NCI-H1105 treated with DMSO at 0.1 percent for 48 hours (cell line): ENCODE measurements at regions not wholly inside any gene's neighbourhood (a gene's known extent, or its start where the extent isn't known, plus 50 kb on each side); places are given as distances from the start of the nearest gene placed in this dataset.

Experiments used
- DNase-seq: peaks from one replicate; lab custom pipeline; 2025; lab: John Stamatoyannopoulos, UW

GRCh38 chrX:10818651-10819050 lies 198.3 kb upstream of the MID1 start:
- no peak for DNase-seq

- DNase-seq, result no peak
These were observed 199.6 kb upstream of the MID1 start for GRCh38 chrX:10819973-10820372.

DNA sequence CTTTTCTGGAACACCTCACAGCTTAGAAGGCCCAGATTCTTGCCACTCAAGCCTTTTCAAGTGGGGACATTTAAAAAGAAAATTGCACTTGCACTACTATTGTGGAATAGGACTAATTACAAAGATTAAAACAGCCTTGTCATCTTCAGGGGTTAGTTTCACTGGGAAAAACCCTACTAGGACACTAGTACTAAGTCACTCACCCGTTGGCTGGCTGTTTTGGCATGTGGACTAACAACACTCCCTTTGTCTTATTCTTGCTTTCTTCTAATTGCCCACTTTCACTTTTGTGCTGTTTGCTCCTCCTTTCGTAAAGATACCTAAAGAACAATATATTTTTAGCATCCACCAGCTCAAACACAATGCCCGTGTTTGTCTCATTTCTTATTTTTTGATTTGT lies 200.9 kb upstream of the MID1 start:
- DNase-seq, result no peak

DNA sequence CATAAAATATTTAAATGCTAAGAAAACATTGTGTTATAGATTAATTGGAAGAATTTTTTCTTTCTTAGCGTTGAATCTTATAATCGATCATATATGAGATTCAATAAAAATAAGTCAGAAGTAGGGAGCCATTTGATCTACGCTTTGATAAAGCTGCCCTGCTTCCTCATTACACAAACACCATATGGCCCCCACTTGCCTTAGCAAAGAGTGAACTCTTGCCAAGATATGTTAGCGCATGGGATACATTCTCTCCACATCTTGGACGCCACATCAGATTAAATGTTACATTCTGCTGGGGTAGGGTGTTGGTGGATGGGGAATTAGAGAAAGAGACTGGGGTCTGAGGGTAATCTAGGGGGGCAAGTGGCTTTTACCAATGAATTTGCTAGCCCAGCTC lies 207.7 kb upstream of the MID1 start:
- DNase-seq, result peak; percentile 7

GRCh38 chrX:10828640-10829039 lies 208.3 kb upstream of the MID1 start:
- peak; percentile 86 for DNase-seq

DNA sequence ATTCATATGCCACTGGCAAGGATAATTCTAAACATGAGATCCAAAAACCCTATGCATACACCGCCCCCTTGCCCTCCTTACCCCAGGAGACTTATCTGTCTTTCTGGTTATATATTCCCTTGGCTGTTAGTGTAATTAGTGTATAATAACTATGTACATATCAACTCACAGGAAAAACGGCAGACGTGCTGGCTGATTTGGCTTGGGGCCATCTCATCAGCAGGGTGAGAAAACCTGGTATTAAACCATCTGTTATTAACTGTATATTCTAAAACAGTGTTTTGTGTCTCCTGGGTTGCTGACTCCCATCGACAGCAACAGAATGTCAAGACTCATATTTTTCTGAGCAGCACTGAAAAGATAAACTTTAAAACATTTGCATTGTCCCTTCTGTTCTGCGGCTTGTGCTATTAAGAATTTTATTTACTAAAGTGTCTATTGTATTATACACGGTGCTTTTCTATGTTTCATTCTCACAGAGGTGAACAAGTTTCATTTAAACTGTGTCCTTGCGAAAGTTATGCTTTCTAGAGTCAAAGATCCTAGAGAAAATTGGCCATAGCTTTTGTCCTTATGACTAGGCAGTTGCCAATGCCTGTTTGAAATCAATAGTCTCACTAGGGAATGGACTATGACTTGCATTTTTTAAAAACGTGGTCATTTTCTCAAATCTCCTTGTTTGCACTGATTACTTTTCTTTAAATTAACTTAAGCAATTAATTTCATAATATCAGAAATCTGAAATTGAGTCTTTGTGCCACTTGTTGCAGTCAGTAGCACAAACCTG lies 211.5 kb upstream of the MID1 start:
- peak; percentile 82 for DNase-seq

GRCh38 chrX:10833299-10834169 lies 213.1 kb upstream of the MID1 start:
- no peak for DNase-seq

DNA sequence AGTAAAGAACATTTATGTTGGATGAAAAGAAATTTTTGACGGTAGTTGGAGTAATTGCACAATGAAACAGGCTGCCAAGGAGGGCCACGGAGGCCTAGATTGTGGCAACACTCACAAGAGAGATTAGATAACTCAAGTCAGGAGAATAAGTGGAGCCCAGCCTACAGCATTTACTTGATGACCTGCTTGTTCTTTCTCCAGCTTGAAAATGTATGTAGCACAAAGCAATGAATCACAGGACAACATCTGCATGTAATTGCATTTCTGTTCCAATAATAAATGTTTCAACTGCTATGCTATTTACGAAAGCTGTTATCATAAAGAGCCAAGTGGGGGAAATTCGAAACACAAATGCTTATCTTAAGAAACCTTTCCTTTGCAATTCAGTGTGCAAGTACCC lies 221.2 kb upstream of the MID1 start:
- no peak for DNase-seq

DNA sequence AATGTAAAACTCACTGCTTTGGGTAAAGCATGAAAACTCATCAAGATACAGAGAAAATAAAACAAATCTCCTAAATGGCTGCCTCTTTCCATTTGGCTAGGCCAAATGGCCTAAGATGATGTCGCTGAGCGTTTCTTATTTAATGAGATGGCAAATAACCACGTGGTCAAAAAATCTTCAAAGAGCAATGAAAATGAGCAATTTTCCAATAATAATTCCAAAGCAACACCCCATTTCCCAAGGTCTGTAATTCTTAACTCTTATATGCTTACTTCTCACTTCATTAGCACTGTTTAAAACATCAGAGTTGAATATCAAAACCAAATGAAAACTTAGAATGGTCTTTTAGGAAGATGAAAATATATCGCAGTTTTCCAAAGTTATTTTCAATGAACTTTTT lies 222.3 kb upstream of the MID1 start:
- DNase-seq, result no peak

DNA sequence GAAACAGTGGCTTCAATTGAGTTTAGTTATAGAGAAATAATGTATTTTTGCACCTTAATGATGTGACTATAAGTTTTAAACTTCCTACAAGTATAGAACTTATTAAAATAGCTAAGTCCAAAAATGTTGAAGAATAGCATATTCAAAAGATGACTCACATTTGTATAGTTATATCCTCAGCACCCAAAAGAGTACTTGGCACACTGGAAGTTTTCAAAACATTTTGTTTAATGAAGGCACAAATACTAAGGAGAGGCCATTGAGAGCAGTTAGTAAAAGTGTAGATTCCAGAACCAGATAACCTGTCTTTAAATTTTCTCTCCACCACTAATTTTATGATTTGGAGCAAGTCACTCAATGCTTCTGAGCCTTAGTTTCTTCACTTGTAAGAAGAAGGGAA lies 226.9 kb upstream of the MID1 start:
- DNase-seq, result no peak

- DNase-seq, result no peak
These were observed 231.4 kb upstream of the MID1 start for GRCh38 chrX:10851809-10852208.

DNA sequence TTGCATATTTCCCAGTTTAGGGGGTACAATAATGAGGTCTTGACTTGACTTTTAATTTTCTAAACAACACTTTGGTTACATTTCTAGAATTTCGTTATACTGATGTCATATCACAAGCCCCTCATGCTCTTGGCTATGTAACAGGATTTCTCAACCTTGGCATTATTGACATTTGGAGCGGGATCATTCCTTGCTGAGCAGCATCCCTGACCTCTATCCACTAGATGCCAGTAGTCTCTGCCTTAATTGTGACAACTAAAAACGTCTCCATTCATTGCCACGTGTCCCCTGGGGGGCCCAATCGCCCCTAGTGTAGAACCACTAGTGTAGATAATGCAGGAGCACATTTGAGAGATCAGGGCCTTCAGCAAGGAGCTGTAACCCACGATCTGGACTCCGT lies 234.2 kb upstream of the MID1 start:
- DNase-seq, result no peak

DNA sequence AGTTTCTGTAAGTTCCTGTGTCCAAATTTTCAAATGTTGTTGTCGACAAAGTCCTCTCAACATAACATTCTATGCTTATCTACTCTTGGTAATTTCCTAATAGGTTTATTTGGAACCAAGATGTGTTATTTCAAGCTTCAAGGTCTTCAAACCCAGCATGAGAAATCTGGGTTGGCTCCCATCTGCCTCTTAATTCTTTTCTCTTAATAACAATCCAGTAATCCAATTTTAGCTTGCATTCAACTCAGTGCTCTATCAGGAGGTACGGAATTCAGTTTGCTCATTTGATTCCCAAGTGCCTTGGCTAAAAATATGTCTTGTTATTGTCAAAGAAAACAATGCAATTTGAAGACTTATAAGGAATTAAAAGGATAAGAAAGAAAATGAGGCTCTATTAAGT lies 235.5 kb upstream of the MID1 start:
- DNase-seq, result no peak

DNA sequence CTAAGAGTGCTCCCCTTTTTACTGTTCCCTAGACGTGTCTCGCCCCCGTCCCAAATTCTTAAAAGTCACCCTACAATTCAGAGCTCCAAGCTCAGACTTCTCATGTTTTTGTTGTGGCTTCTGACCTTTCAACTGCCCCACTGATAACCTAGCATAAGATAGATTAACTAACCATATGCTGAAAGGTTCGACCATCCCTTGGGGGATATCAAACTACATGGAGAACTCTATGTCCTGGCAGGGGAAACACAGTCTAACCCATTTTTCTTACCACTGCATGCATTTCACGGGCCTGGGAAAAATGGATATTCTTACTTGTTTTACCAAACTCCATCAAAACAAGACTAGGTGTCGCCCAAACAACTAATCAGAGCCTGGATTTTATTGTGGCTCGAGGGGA lies 236.4 kb upstream of the MID1 start:
- DNase-seq, result no peak

- no peak for DNase-seq
These were observed 239.0 kb upstream of the MID1 start for GRCh38 chrX:10859353-10859752.

DNA sequence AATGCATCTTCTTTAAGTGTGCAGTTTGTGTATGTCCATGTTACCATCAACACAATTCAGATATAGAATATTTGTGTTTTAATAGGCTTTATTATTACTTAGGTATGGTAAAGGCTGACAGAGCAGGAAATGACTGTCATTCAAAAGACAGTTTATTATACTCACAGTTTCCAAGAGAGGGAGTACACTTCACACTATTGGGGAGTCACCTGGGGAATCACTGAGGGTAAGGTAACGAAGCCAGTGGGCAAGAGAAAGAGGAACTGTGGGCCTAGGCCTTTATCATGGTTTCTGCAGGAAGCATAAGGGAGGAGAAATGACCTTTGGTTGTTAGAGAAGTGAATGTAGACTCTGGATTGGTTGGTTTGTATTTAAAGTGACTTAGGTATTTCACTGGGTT lies 235.1 kb upstream of the HCCS start:
- DNase-seq, result no peak

- DNase-seq, result no peak
These were observed 228.6 kb upstream of the HCCS start for GRCh38 chrX:10882484-10882883.

DNA sequence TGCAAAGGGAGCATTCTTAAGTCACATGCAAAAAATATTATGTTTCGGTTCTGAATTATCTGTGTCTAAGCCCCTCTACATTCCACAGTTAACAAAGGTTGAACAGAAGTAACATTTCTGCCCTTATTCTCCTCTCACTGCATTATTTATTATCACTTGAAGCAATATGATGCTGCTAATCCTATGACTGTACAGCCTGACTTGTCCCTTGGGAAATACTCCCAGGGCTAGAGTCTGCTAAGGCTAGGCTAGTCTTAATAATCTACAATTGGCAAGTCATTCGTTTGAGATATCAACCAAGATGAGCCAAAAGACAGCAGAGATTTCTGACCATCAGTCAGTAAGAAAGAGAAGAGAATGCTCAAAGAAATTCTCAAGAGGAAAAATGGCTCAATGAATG lies 226.9 kb upstream of the HCCS start:
- DNase-seq, result no peak

DNA sequence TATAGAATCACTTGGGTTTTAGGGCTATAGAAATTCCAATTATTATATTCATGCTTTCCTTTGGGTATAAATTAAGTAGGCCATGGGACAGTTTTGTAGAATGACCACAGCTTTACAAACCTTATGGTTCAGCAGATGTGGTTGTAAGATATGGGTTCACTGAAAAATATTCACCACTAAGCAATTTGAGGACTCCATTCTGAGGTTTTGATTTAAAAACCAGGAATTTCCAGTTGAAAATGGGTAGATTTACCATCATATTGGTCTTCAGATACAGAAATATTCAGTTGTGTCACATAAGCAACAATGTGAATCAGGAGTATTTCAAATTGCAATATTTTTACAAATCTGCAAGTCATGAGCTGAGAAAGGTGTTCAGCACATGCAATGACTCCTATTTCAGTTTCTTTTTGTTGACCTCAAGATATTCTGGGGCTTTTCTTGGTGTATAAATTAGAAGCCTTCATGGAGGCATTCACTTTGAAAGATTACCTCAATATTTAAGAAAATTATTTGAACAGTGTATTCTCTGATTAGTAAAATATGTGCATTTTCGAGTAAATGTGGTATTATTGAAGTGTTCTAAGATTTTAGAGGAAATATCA lies 218.4 kb upstream of the HCCS start:
- no peak for DNase-seq

- no peak for DNase-seq
These were observed 217.8 kb upstream of the HCCS start for GRCh38 chrX:10893366-10893765.

- DNase-seq, result no peak
These were observed 217.2 kb upstream of the HCCS start for GRCh38 chrX:10893976-10894375.

GRCh38 chrX:10897768-10898167 lies 213.4 kb upstream of the HCCS start:
- DNase-seq, result no peak
